AG09309 (cell line): ENCODE measurements at regions not wholly inside any gene's neighbourhood (a gene's known extent, or its start where the extent isn't known, plus 50 kb on each side); places are given as distances from the start of the nearest gene placed in this dataset.

Experiments used
- DNase-seq: peaks from one replicate; pipeline ENCODE4 v3.0.0-alpha.2; 2010; ENCODE audit warnings: low read depth
- H3K4me3 ChIP-seq: 2 replicates; pipeline ENCODE4 v1.5.1; 2011; ENCODE audit warnings: mild to moderate bottlenecking, low read depth, low read length, moderate library complexity; ENCODE audit not compliant: control insufficient read depth
- TF ChIP-seq, protein P1 (sequence below): IDR thresholded peaks from 2 replicates; pipeline ENCODE4 v1.5.1; 2011; ENCODE audit warnings: mild to moderate bottlenecking, low read depth, low read length, inconsistent platforms; ENCODE audit not compliant: insufficient read depth, control insufficient read depth; ENCODE audit errors: missing control alignments

DNA sequence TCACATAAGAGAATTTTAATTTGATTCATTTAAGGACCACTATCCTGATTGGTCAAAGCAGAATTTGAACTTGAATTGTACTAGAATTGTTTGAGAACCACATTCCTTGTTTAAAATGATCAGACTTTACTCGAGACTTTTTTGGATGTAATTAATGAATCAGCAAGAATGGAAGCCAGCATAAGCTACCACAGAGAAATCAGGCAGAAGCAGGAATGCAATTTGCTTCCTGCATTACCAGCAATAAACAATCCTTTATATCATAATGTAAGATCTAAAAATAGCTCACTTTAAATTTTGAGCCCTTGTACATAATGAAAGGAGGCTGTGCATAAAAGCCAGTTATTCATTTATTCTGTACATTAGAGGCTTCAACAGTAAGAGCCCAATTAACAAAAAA is 119.8 kb upstream of the BACE2 start:
- TF ChIP-seq, protein P1, sequence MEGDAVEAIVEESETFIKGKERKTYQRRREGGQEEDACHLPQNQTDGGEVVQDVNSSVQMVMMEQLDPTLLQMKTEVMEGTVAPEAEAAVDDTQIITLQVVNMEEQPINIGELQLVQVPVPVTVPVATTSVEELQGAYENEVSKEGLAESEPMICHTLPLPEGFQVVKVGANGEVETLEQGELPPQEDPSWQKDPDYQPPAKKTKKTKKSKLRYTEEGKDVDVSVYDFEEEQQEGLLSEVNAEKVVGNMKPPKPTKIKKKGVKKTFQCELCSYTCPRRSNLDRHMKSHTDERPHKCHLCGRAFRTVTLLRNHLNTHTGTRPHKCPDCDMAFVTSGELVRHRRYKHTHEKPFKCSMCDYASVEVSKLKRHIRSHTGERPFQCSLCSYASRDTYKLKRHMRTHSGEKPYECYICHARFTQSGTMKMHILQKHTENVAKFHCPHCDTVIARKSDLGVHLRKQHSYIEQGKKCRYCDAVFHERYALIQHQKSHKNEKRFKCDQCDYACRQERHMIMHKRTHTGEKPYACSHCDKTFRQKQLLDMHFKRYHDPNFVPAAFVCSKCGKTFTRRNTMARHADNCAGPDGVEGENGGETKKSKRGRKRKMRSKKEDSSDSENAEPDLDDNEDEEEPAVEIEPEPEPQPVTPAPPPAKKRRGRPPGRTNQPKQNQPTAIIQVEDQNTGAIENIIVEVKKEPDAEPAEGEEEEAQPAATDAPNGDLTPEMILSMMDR = no peak
- no peak overlapping the region for H3K4me3 ChIP-seq
- DNase-seq = no peak

DNA sequence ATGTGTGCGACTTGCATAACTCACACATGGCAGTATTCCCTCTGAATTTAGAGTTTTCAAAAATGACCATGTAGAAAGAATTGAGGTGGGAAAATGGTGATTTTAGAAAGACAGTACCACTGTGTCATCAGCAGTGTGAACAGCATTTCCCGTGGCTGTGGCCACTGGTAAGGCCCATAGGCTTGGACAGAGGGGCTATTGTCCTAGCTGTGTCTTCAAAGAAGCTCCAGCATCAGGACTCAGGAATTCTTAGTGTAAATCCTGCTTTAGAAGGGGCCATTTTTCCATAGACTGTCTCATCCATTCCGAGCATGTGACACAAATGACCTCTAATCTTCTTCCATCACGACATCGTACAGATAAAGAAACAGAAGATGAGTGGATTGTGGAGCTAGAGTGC is 119.3 kb upstream of the BACE2 start:
- no peak overlapping the region for H3K4me3 ChIP-seq
- DNase-seq = no peak
- TF ChIP-seq, protein P1 = no peak

DNA sequence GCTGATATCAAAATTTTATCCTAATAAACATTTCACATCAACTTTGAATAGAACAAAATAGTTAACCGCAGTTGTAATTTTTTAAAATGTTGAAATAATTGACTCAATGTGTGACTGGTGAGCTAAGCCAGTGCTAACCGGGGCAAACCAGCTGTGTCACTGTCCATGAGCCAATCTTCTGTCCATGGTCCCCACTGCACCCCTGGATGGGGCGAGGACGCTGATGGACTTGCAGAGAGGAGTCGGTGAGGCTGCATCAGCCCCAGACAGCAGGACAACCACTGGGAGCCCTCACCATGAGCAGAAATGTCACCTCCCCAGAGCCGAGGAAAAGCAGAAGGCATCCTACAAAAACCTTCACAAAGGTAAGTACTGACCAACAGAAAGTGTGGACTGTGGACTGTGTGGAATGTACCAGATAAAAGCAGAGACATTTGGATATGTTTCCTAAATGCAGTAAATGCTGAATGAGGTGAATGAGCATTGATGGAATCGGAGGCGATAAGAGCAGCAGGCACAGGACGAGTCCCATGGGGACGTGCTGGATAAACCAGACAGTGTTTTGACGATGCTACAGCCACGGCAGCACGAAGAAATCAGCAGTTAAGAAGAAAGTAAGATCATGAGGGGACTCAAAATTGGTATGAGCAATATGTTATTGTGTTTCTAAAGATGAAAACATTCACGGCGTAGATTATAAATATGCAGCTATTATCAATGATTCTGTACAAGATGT is 115.0 kb upstream of the BACE2 start:
- H3K4me3 ChIP-seq = no peak overlapping the region
- TF ChIP-seq, protein P1 = no peak
- no peak for DNase-seq

DNA sequence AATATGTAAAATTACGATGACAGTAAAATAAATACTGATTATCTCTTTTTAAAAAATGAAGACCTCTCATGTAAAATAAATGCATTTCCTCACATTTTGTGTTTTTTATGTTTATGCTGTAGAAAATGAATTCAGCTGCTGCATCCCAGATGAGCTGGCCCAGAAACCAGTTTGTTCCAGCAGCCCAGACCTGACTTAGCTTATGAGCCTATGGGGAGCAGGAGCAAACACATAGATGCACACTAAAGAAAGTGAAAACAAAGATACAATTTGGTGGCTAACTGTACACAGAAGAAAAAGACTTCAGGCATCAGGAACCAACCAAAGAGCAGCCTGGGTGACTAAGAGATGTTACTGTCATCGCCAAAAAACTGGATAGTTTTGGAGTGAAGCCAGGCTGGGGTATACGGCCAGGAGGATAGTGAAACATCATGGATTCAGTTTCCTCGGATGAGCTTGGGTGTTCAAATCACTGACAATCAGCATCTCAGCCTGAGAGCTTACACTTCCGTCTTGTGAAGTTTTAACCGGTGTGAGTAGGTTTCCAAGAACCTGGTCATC is 113.9 kb upstream of the BACE2 start:
- TF ChIP-seq, protein P1 = no peak
- no peak overlapping the region for H3K4me3 ChIP-seq
- DNase-seq = no peak

DNA sequence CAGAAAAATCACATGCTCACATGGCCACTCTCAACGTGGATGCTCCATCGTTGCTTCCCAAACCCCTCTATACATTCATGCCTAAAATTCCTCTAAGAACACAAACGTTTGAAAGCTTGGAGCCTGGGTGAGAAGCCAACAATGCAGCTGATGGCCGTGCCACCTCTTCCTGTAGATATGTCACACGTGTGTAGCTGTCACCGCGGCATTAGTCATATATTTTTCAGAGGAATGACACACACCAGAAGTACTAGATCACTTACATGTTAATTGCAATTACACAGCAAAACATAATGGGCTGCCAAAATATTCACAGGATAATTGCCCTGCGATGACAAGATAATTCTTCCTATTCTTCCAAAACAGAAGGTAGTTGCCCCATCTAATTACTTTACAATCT is 112.7 kb upstream of the BACE2 start:
- TF ChIP-seq, protein P1 = no peak
- no peak for DNase-seq
- H3K4me3 ChIP-seq = no peak overlapping the region

DNA sequence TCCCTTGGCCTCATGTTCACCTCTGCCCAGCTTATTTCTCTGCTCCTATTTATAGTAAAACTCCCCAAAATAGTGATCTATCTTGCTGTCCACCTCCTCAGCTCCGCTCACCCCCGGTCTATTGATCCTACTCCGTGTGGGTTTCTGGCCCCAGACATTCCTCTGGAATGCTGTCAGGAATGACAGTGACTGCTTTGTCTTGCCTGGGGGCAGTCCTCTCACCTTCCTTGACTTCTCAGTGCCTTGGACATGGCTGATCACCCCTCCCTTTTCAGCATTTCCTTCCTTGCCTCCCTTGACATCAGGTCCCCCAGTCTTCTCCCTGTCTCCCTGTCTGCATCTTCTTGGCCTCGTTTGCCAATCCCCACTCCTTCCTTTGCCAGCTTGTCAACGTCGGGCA is 108.1 kb upstream of the BACE2 start:
- no peak overlapping the region for H3K4me3 ChIP-seq
- DNase-seq = no peak
- TF ChIP-seq, protein P1 = no peak
